SK-N-SH (cell line): ENCODE measurements at regions not wholly inside any gene's neighbourhood (a gene's known extent, or its start where the extent isn't known, plus 50 kb on each side); places are given as distances from the start of the nearest gene placed in this dataset.

ENCODE experiments used
- CTCF ChIA-PET: fragments of 300-600, 350-600 bp; formaldehyde crosslinking; extraction: SDS; loops from one replicate; lab custom pipeline; 2021; lab: Yijun Ruan, JAX
- POLR2A ChIA-PET: fragments of 350-600 bp; sonication (Branson Sonifier 250); formaldehyde crosslinking; extraction: SDS; loops from one replicate; lab custom pipeline; 2020; ENCODE audit warnings: antibody characterized with exemption, inconsistent platforms; lab: Yijun Ruan, JAX
- DNase-seq: peaks from one replicate; pipeline ENCODE4 v3.0.0; 2012
- H2AFZ ChIP-seq: fragments of 200-600 bp; sonication (generic); 2 replicates; pipeline ENCODE4 v1.8.1; 2016; ENCODE audit warnings: antibody characterized with exemption, mild to moderate bottlenecking, low read depth
- H3F3A ChIP-seq: fragments of 200-600 bp; sonication (generic); replicated peaks from 2 replicates; pipeline ENCODE3; 2016; ENCODE audit warnings: antibody characterized with exemption, mild to moderate bottlenecking; ENCODE audit not compliant: insufficient read depth
- H3K27ac ChIP-seq, 2 experiments: fragments of 200-500 bp in 1 of 2; fragments of 200-600 bp in 1 of 2; sonication (Bioruptor generic) in 1 of 2; sonication (generic), shearing (Covaris generic) in 1 of 2; 2 replicates each; pipeline versions ENCODE4 v1.5.1 to v1.6.1; 2014 to 2016; ENCODE audit warnings: low read depth in 2 of 2, inconsistent platforms in 1 of 2, low read length in 1 of 2, mild to moderate bottlenecking in 1 of 2, mixed read lengths in 1 of 2
- H3K27me3 ChIP-seq: fragments of 200-600 bp; sonication (generic), shearing (Covaris generic); 2 replicates; pipeline ENCODE4 v1.6.1; 2016; ENCODE audit warnings: mixed run types; ENCODE audit not compliant: insufficient read depth
- H3K36me3 ChIP-seq, 2 experiments: fragments of 200-500 bp in 1 of 2; fragments of 200-600 bp in 1 of 2; sonication (Bioruptor generic) in 1 of 2; sonication (generic) in 1 of 2; replicated peaks in 1 of 2; 2 replicates each; pipeline versions ENCODE3 to v1.5.1; 2014 to 2016; ENCODE audit warnings: low read length in 1 of 2, mild to moderate bottlenecking in 1 of 2; ENCODE audit not compliant: insufficient read depth in 2 of 2, control insufficient read depth in 1 of 2
- H3K4me1 ChIP-seq, 2 experiments: fragments of 200-500 bp in 1 of 2; fragments of 200-600 bp in 1 of 2; sonication (Bioruptor generic) in 1 of 2; sonication (generic), shearing (Covaris generic) in 1 of 2; 2 replicates each; pipeline versions ENCODE4 v1.5.1 to v1.6.1; 2014 to 2016; ENCODE audit warnings: low read depth in 1 of 2, low read length in 1 of 2, mixed run types in 1 of 2; ENCODE audit not compliant: insufficient read depth in 2 of 2, control insufficient read depth in 1 of 2
- H3K4me2 ChIP-seq: fragments of 200-600 bp; sonication (generic), shearing (Covaris generic); 2 replicates; pipeline ENCODE4 v1.6.1; 2017; ENCODE audit warnings: mixed run types
- H3K4me3 ChIP-seq, 2 experiments: fragments of 200-500 bp in 1 of 2; fragments of 200-600 bp in 1 of 2; sonication (Bioruptor generic) in 1 of 2; sonication (generic), shearing (Covaris generic) in 1 of 2; 2 replicates each; pipeline versions ENCODE4 v1.5.1 to v1.8.1; 2014 to 2016; ENCODE audit warnings: low read depth in 2 of 2, inconsistent platforms in 1 of 2, low read length in 1 of 2, mild to moderate bottlenecking in 1 of 2, mixed read lengths in 1 of 2, moderate library complexity in 1 of 2
- H3K79me2 ChIP-seq: fragments of 200-600 bp; sonication (generic); 2 replicates; pipeline ENCODE4 v1.8.1; 2017; ENCODE audit warnings: mild to moderate bottlenecking; ENCODE audit not compliant: insufficient read depth
- H3K9ac ChIP-seq: fragments of 200-600 bp; sonication (generic); 2 replicates; pipeline ENCODE4 v1.6.1; 2017; ENCODE audit warnings: mixed run types
- H3K9me2 ChIP-seq: fragments of 200-600 bp; sonication (generic); 2 replicates; pipeline ENCODE4 v1.6.1; 2017; ENCODE audit warnings: mixed run types
- H3K9me3 ChIP-seq: fragments of 200-600 bp; sonication (generic); 2 replicates; pipeline ENCODE4 v1.6.1; 2017; ENCODE audit warnings: mixed run types, mild to moderate bottlenecking, moderate library complexity
- H4K20me1 ChIP-seq: fragments of 200-600 bp; sonication (generic); 2 replicates; pipeline ENCODE4 v1.6.1; 2017; ENCODE audit warnings: mild to moderate bottlenecking, mixed run types; ENCODE audit not compliant: insufficient read depth
- CHD2 ChIP-seq: fragments of 150-350 bp; IDR thresholded peaks from 2 replicates; pipeline ENCODE4 v1.6.1; 2018; ENCODE audit warnings: low read length; ENCODE audit not compliant: partially characterized antibody
- ELF1 ChIP-seq: IDR thresholded peaks from 2 replicates; pipeline ENCODE4 v1.4.0; 2012
- EP300 ChIP-seq, 2 experiments: IDR thresholded peaks; 2 replicates each; pipeline versions ENCODE4 v1.4.0 to v1.6.1; 2012; ENCODE audit warnings: borderline replicate concordance in 1 of 2, low read depth in 1 of 2, low read length in 1 of 2
- FOXJ3 ChIP-seq: sonication (generic); formaldehyde crosslinking; IDR thresholded peaks from 2 replicates; pipeline ENCODE4 v1.5.1; 2020; ENCODE audit warnings: mild to moderate bottlenecking, missing genetic modification reagents
- FOXM1 ChIP-seq: IDR thresholded peaks from 2 replicates; pipeline ENCODE4 v1.4.0; 2012; ENCODE audit warnings: low read depth, mild to moderate bottlenecking
- GABPA ChIP-seq: IDR thresholded peaks from 2 replicates; pipeline ENCODE4 v1.4.0; 2012; ENCODE audit warnings: low read depth, mild to moderate bottlenecking
- IRF3 ChIP-seq: fragments of 150-350 bp; IDR thresholded peaks from 2 replicates; pipeline ENCODE4 v1.6.1; 2016; ENCODE audit warnings: mild to moderate bottlenecking, low read depth, low read length
- JUND ChIP-seq: IDR thresholded peaks from 2 replicates; pipeline ENCODE4 v1.4.0; 2012
- MAX ChIP-seq: IDR thresholded peaks from 2 replicates; pipeline ENCODE4 v1.4.0; 2012; ENCODE audit warnings: low read depth
- MEF2A ChIP-seq: IDR thresholded peaks from 2 replicates; pipeline ENCODE4 v1.4.0; 2012; ENCODE audit warnings: low read depth, borderline replicate concordance
- NFIC ChIP-seq: IDR thresholded peaks from 2 replicates; pipeline ENCODE4 v1.4.0; 2012; ENCODE audit warnings: borderline replicate concordance
- PBX3 ChIP-seq: IDR thresholded peaks from 2 replicates; pipeline ENCODE4; 2012
- POLR2AphosphoS5 ChIP-seq: IDR thresholded peaks from 2 replicates; pipeline ENCODE4 v1.6.1; 2012; ENCODE audit warnings: low read depth, low read length
- RAD21 ChIP-seq: IDR thresholded peaks from 2 replicates; pipeline ENCODE4 v1.6.1; 2012; ENCODE audit warnings: mild to moderate bottlenecking, low read length
- RCOR1 ChIP-seq: fragments of 150-350 bp; IDR thresholded peaks from 2 replicates; pipeline ENCODE4 v1.6.1; 2017; ENCODE audit warnings: antibody characterized with exemption, low read length
- RFX5 ChIP-seq: IDR thresholded peaks from 2 replicates; pipeline ENCODE4 v1.6.1; 2012; ENCODE audit warnings: mild to moderate bottlenecking, improper control_type of control experiment, low read length
- RXRA ChIP-seq: IDR thresholded peaks from 2 replicates; pipeline ENCODE4 v1.4.0; 2012; ENCODE audit warnings: low read depth, mild to moderate bottlenecking, borderline replicate concordance
- SMC3 ChIP-seq: IDR thresholded peaks from 2 replicates; pipeline ENCODE4 v1.6.1; 2012; ENCODE audit warnings: low read depth, low read length, improper control_type of control experiment
- TAF1 ChIP-seq: IDR thresholded peaks from 2 replicates; pipeline ENCODE4 v1.6.1; 2012; ENCODE audit warnings: low read depth, mild to moderate bottlenecking, low read length, moderate library complexity, borderline replicate concordance
- TEAD4 ChIP-seq: IDR thresholded peaks from 2 replicates; pipeline ENCODE4 v1.4.0; 2012; ENCODE audit warnings: mild to moderate bottlenecking, borderline replicate concordance; ENCODE audit not compliant: insufficient read depth
- WGBS: methylation state at CpG from one replicate; pipeline ENCODE4 v1.1.6; 2017; ENCODE audit warnings: low lambda C conversion rate; 5-methylcytosine and 5-hydroxymethylcytosine counted together

GRCh38 chr10:131638880-131639278, 261.9 kb upstream of the PPP2R2D start:
- H4K20me1 ChIP-seq: no peaks in the 10 kb centered on the region
- H3K4me1 ChIP-seq: no peaks in the 10 kb centered on the region
- H3K79me2 ChIP-seq: no peaks in the 10 kb centered on the region
- ChIA-PET POLR2A (no interaction called here), CTCF (no interaction called here)
- DNase-seq: no peak
- no peaks in the 10 kb centered on the region for H3F3A ChIP-seq
- H3K4me3 ChIP-seq: no peak overlapping the region
- no peaks in the 10 kb centered on the region for H3K36me3 ChIP-seq
- H3K9ac ChIP-seq: no peak overlapping the region
- peaks cover 12% of the 10 kb centered on the region; the same call in 1 of the 2 replicates for H3K9me3 ChIP-seq
- no peak overlapping the region for H3K27ac ChIP-seq
- no peak overlapping the region for H2AFZ ChIP-seq
- H3K9me2 ChIP-seq: no peaks in the 10 kb centered on the region
- no peaks in the 10 kb centered on the region for H3K27me3 ChIP-seq
- 13% methylated on average over 4 of the region's 4 CpGs for WGBS
- H3K4me2 ChIP-seq: no peak overlapping the region
- TF ChIP-seq FOXM1 (no peak), RCOR1 (no peak), NFIC (no peak), TEAD4 (no peak), CHD2 (no peak), SMC3 (no peak), RAD21 (no peak), POLR2AphosphoS5 (no peak), MEF2A (no peak), FOXJ3 (CRISPR knock-in tag) (no peak), TAF1 (no peak), GABPA (no peak)

- Histone ChIP-seq H3K79me2 (no peaks in the 10 kb centered on the region), H3K4me1 (no peaks in the 10 kb centered on the region), H2AFZ (no peak overlapping the region), H3K27ac (no peak overlapping the region), H3K36me3 (no peaks in the 10 kb centered on the region), H3K9me2 (no peaks in the 10 kb centered on the region), H3K9ac (no peak overlapping the region), H3K4me2 (no peak overlapping the region), H3K9me3 (peaks cover 3% of the 10 kb centered on the region; the same call in 1 of the 2 replicates), H3K27me3 (no peaks in the 10 kb centered on the region), H4K20me1 (no peaks in the 10 kb centered on the region), H3F3A (no peaks in the 10 kb centered on the region), H3K4me3 (no peak overlapping the region)
- TF ChIP-seq RFX5 (no peak), ELF1 (no peak), IRF3 (no peak), EP300 (IDR thresholded peaks at IDR 0.05; ENCODE audit: borderline replicate concordance in 1 of 2, low read depth in 1 of 2, low read length in 1 of 2) (no peak), RCOR1 (no peak), JUND (no peak), MAX (no peak), POLR2AphosphoS5 (no peak), TAF1 (no peak), PBX3 (no peak), RXRA (no peak)
- WGBS: 12% methylated on average over 2 of the region's 2 CpGs
- POLR2A ChIA-PET: no interaction called here
- CTCF ChIA-PET: interaction anchor here (0.9 kb wide), 1 partner anchor 117 kb away, joined by 3 read pairs; no protein-coding TSS in a partner anchor
- no peak for DNase-seq
These were observed 260.7 kb upstream of the PPP2R2D start for GRCh38 chr10:131640045-131640644.
